HG03064 (cell line): ENCODE measurements at regions not wholly inside any gene's neighbourhood (a gene's known extent, or its start where the extent isn't known, plus 50 kb on each side); places are given as distances from the start of the nearest gene placed in this dataset.

Experiments
- ATAC-seq: cut with Tn5 transposase; IDR thresholded peaks from one replicate; pipeline ENCODE4 v1.9.1; 2021; ENCODE audit warnings: low read depth; ENCODE audit not compliant: unreplicated experiment

DNA sequence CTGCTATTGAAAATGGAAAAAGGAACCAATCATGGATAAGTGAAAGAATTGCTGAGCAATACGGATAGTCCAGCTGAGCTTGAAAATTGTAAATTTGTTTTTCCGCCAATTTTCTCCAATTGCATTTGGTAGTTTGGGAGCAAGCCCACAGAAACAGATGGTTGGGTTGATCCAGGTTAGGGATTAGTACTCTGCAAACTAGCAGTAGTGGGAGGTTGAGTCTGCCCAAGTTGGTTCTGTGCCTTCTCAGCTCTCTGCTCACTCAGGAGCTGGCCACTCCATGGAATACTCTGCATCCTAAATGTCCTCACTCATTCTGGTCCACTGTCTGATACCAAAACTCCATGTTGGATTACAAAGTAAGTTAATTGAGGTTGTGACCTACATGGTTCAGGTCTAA, 361.1 kb upstream of the ATP2B1 start:
- ATAC-seq, result no peak

DNA sequence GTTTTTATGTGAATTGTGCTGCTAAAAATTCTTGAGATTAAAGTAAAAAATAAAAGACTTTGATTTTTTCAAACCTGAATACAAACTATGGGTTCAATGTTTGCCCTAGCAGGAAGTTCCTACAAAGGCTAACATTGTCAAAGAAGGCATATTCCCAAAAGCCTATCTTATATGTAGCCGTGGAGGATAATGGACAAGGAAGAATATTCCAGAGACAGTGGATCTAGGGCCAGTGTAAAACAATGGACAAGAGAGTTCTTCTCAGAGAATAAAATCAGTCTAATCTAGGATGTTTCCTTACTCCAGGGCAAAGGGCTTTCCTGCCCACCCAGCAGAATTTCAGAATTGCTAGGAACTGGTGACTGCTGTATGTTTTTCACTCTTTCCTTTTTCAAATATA, 359.2 kb upstream of the ATP2B1 start:
- ATAC-seq, result no peak

DNA sequence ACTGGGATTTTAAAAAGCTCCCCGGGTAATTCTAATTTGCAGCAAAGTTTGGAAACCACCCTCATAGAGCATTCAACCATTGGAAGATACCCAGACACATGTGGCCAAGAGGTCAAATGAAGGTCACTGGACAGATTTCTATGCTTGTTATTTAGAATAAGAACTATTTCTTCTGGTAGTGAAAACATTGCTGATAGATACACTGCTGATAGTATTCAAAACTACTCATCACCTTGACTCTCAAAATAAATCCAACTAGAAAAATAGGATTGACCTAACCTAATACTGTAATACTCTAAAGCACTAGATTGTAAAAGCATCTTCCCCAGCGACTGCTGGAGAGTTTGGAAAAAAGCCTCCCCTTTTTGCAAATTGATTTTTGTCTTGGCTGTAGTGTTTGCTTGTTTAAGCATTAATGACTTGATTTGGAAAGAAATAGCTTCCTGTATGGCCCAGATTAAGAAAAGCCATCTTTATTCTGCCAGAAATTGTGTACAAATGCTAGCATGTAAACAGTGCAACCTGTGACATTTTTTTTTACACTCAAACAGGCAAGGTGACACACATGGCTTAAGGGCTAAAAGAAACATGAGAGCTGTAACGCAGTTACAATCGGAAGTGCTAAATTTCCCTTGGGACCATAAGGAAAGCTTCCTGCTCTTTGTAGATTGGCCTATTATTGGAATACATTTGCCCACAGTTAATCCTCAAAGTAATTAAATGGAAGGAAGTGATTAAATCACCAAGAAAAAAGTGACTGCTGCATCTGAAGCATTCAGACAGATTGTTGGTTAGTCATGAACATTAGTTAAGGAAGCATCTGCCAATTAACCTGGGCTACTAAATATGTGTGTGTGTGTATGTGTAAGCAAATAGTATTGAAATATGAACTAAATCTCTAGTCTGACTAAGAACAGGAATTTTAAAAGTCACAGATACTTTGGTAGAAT, 356.5 kb upstream of the ATP2B1 start:
- no peak for ATAC-seq

DNA sequence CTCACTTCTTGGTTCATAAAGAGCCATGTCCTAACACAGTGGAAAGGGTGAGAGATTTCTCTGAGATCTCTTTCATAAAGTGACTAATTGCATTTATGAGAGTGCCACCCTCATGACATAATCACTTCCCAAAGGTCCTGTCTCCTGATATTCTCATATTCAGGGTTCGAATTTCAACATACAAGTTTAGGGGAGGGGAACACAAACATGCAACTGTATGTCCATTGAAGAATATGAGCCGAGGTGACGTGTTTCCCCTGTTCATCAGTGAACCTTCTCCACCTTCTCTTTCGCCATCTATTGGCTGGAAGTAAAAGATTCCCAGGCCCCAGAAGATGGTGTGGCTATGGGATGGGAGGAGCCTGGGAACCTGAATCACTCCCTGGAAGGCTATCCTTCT, 354.2 kb upstream of the ATP2B1 start:
- no peak for ATAC-seq

DNA sequence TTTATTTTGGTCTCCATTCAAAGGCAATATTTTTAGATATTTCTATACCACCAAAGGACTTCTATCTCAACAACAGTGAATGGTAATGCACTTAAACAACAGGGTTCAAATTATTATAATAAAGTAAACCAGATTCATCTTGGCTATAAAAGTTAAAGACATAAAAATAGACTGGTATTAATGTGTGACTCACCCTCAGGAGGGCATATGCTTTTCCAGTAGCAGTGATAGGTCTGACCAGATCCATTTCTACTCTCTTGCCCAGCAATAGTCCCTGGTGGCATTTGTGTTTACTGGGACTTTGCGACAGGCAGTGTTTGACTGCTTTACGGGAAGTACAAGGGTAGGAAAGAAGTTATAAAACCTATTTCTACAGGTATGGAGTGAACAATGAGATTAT, 353.2 kb upstream of the ATP2B1 start:
- no peak for ATAC-seq

DNA sequence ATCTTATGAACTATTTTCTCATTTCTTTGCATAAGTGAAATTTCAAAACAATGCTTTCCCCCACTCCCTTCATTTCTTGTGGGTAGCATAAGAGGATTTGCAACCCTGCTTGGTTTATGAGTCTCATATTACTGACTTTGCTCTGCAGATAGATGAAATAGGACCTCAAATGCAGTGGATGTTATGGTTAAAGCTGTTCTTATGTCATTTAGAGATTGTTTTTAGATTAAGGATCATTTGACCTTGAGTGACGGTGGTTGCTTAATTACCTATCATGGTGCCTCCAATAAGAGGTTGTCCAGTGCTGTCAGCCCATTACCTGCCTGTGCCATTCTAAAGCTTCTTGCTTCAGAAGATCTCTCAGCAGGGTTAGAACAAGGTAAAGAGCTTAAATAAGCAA, 351.4 kb upstream of the ATP2B1 start:
- ATAC-seq, result no peak

DNA sequence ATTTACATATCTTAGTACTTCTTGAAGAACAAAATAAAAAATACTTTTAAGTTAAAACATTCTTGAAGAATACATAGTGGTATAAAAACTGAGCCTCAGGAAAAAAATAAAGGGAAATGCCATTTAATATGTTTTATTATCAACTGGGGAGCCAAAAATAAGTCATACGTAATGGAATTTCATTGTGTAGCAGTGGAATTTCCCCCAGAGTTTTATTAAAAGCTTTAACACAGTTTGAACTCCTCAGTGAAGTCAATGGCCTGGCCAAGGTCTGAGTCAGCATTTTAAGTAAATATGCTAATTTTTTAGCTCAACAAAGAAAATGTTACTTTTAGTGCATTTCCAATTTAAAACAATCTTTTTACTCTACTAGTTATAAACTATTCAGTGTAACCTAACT, 350.1 kb upstream of the ATP2B1 start:
- ATAC-seq, result no peak

DNA sequence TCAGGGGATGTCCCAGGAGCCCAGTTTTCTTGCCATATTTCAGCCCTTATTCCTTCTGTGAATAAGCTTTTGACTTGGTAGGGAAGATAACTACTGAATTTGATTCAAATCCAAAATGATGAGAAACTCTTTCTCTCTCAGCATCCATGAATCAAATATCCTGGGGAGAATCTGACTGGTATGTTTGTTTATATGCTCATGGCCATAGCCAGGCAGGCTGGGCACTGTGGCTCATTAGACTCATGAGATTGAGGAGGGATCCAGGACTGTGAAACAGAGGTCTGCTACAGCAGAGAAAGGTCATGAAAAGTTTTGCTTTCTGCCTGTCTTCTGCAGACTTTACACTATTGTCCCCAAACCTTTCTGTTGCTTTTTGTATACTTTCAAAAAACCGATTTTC, 346.4 kb upstream of the ATP2B1 start:
- ATAC-seq, result no peak

DNA sequence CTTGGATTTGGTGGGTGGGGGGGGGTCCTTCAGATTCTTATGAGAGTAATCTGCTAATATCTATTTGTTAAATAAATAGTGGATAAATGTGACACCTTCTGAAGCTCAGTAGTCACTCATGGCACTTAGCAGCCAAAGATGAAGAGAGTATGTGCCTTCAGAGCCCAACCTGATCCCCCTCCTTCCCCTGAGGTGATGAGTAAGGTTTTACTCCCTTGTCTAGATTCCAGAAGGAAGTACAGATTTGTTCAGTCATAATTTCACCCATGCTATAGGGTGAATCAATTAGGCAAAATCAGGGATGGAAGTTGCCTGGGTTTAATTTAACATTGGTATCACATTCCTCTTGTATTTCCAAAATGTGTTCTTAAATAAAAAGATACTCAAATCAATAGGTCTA, 340.3 kb upstream of the ATP2B1 start:
- no peak for ATAC-seq

DNA sequence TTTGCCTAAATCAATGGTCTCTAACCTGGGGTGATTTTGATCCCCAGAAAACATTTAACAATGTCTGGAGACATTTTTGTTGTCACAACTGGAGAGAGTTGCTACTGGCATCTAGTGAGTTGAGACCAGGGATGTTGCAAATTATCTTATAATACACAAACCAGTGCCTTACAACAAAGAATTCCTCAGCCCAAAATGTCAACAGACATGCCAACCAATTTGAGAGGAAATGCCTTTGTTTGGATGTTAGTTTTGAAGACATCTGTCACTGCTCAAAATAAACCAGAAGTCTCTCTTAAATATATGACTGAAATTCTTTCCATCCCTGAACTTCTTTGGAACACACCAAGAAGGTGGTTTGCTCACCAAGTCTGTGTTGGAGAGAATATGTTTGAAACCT, 336.9 kb upstream of the ATP2B1 start:
- ATAC-seq, result no peak

DNA sequence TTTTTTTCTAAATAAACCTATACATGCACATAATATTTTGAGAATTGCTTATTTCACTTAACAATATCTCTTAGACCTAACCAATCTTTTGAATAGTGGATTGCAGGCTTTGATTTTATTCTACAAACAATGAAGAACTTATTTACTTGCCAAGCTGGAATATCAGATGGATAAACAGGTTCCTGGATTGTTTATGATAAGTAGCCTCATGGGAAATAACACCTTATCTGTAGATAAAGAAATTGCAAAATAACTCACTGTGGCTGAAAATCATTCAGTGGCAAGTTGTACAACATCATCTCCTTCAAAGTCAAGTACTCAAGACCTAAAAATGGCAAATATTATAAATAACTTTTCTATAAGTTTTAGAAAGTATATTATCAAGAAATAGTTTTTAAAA, 335.4 kb upstream of the ATP2B1 start:
- no peak for ATAC-seq

DNA sequence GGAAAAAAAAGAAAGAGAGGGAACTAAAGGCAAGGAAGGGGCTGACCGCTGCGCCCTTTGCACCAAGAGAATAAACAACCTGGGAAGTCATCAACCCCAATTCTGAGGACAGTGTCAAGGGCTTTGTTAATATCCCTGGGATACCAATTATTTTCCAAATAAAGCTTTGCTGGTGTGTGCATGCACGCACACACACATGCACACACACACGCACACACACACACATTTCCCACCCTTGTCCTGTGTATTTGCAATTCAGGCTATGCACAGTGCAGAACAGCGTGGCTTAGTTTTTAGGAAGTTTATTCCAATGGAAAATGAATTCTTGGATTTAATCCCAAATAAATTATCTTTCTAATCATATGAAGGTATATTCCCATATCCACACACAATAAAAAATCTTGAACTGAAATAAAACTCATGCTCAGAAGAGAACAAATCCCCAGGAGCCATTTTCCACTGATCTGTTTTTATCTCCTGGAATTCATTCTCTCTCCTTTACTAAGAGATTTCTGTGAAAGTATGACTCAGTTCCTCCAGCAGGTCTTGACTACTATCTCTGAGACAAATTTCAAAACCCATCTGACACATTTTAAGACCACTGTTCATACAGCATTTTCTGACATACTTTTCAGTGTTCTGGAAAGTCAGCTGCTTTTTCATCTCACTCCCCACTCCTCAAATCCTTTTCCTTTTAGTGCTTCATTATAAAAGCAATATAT, 334.4 kb upstream of the ATP2B1 start:
- no peak for ATAC-seq

DNA sequence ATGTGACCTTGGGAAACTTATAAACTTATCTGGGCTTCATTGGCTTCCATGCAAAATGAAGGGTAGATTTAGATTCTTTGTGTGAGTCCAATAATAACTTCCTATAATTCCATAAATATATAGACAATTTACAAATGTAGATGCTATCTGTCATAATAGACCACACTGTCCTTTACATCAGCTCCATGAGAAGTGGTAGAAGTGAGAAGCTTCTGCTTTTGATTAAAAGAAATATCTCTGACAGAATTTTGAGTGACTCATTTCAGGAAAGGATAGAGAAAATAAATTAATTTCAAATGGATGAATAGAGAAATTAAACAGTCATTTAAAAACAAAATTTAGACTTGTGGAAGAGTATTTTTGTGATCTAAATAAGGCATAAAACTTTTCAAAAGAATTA, 329.7 kb upstream of the ATP2B1 start:
- no peak for ATAC-seq

DNA sequence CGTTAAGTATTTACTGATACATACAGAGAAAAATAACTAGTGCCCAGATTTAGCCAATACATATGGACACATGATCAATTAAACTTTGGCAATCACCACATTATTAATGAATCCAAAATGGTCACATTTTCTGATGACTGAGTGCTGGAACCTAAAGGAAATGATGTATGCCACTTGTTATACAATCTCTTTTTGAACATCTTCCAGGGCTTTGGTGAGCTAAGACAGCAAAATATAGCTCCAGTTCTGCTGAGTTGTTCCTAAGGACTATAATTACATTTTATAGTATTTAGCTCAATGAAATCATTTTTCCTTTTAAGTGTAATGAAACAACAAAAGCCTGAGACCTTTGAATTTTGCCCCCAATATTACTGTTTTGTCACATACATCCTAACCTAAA, 329.1 kb upstream of the ATP2B1 start:
- no peak for ATAC-seq

DNA sequence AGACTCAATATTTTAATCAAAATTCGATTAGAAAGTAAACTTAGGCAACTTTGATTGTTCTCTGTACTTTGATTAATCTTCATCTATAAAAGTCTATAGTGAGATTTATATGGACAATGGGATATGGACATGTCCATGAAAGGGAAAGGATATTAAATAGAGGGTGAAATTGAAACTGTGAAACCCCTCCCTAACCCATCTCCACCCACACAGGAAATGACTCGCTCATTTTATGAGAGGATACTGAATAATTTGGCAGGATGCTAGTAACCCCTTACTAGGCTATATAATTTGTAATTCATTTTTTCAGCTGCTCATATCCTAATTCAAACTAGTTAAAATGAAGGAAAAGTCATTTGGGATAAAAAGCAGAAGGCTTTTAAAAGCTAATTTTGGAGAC, 328.0 kb upstream of the ATP2B1 start:
- no peak for ATAC-seq

DNA sequence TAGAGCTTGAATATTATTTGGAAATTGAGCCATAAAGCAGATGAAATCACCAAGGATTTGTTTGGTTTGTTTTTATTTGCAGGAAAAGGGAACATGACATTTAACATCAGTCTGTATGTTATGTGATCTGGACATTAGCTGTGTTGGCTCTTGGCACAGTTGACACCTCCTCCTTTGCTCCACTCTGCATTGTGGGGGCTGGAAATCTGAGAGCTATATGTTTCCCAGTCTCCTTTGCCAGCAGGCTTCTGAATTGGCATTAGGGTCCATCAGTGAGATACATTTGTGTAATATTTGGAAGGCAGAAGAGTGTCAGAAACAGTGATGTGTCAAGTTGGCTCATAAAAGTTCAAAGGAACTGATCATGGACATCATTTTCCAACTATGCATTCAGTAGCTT, 322.1 kb upstream of the ATP2B1 start:
- no peak for ATAC-seq

DNA sequence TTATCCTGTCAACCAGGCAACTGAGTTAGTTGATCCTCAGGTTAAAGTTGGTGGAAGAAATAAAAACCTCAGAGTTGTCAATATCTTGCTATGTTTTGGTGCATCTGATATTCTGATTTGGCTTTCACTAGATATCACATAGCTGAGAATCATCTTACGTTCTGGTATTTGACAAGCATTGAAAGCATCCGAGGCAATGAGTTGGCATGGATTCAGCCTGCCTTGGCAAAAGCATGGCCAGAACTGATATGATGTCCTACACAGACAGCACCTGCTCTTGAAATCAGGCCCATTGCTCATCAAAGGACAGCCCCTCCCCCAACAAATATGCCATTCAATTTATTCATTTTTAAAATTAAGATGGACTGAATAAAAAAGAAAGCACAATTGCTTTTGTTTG, 320.7 kb upstream of the ATP2B1 start:
- no peak for ATAC-seq

DNA sequence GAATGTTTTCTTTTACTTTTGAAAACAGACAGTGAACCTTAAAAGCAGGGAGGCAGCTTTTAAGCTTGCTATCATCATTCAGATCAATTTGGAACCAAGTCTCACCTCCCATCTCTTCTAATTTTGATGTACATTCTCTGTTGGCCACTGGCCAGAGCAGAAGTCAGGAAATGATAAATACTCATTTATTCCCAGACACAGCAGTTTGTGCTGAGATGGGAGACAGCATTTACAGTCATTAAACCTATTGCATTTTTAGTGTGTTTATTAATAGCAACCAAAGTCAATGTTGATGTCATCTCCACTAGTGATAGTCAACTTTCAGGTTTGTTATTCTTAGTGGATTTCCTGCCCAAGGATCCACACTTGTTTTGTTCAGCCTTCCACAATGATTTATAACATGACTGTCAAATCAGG, 320.0 kb upstream of the ATP2B1 start:
- ATAC-seq, result no peak

DNA sequence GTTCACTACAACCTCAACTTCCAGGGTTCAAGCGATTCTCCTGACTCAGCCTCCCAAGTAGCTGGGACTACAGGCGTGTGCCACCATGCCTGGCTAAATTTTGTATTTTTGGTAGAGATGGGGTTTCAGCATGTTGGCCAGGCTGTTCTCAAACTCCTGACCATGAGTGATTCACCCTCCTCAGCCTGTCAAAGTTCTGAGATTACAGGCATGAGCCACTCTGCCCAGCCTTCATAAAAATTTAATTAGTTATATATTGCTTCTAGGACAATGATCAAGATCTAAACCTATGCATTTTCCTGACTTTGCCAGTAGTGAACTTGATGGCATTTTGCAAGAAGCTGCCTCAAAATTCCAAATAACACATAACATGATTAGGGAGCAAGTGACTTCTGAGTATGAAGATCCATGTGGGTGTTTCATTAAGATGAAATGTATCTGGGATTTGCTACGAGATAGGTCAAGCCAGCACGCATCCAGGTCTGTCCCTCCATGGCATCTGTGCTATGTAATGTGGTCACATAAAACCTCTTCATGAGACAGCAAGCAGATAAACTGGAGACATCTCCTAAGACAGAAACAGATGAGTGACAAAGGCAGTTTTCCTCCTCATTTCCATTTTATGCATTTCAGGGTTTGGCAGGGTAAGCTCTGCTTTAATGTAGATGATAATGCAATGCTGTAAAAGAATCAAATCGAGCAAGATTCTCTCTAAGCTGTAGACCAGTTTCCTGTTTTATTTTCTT, 319.4 kb upstream of the ATP2B1 start:
- no peak for ATAC-seq

DNA sequence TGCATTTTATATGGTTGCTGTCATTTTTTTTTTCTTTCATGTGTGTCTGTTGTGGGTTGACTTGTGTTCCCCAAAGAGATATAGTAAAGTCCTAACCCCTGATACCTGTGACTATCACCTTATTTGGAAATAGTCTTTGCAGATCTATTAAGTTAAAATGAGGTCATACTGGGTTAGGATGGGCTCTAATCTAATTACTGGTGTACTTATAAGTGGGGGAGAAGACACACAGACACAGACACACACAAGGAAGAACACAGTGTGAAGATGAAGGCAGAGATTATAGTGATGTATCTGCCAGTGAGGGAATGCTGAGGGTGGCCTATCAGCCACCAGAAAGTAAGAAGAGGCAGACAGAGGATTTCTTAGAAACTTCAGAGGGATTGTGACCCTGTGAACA, 318.4 kb upstream of the ATP2B1 start:
- no peak for ATAC-seq

DNA sequence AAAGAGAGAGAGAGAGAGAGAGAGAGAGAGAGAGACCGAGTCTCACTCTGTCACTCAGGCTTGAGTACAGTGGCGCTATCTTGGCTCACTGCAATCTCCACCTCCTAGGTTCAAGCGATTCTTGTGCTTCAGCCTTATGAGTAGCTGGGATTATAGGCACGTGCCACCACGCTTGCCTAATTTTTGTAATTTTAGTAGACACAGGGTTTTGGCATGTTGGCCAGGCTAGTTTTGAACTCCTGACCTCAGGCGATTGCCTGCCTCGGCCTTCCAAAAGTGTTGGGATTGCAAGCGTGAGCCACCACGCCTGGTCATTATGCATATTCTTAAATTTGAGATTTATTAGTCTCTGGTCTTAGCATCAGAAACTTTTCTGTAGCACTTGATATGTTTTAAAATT, 317.9 kb upstream of the ATP2B1 start:
- no peak for ATAC-seq
